NCI-H69 (cell line): ENCODE measurements at regions not wholly inside any gene's neighbourhood (a gene's known extent, or its start where the extent isn't known, plus 50 kb on each side); places are given as distances from the start of the nearest gene placed in this dataset.

ENCODE experiments used
- DNase-seq: peaks from one replicate; lab custom pipeline; 2025; lab: John Stamatoyannopoulos, UW

DNA sequence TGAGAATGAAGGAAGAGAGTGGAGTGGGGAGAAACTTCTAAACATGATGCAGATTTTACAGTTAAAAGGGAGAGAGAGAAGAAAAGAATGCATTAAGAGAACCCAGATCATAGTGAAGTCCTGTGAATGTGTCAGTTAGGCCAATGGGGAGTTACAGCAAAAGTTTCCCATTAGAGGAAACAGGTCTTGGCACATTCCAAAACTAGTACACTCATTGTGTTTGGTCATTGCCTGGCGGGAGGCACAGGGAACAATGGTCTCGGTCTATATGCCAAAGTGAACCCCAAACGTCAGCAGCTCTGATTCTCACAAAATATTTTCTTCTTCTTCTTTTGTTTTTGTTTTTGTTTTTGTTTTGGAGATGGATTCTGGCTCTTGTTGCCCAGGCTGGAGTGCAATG, 284.5 kb upstream of the CTSO start:
- DNase-seq = no peak

DNA sequence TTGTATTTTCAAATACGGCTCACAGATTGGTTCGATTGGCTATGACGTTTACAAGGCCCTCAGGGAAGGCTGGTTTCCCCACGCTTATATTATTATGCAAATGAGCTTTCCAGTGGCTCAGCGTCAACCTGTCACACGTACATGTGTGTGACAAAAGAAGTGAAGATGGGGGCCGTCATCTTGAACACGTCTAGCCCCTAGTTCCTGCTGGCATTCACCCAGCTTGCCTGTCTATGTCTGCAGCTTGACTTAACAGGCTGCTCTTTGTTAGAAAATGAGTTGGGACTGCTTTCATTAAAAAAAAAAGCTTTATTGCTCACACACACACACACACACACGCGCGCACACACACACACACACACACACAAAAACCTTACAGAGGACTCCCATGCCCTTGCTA, 283.6 kb upstream of the CTSO start:
- DNase-seq = no peak

DNA sequence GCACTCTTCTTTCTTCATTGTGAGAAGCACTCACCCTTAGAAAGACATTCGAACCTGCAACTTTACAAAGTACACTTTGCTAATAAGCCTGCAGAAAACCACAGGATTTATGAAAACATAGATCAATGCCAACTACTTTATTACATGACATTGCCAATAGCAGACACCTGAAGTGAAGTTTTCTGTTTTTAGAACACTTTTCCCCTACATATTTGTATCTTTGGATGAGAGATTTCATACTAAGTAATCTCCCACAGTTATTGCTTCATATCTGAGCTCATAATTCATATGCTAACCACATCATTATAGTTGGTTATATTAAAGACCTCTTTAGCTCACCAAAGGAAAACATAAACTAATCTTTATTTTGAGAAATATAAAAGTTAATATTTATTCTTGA, 276.5 kb upstream of the CTSO start:
- DNase-seq = no peak

DNA sequence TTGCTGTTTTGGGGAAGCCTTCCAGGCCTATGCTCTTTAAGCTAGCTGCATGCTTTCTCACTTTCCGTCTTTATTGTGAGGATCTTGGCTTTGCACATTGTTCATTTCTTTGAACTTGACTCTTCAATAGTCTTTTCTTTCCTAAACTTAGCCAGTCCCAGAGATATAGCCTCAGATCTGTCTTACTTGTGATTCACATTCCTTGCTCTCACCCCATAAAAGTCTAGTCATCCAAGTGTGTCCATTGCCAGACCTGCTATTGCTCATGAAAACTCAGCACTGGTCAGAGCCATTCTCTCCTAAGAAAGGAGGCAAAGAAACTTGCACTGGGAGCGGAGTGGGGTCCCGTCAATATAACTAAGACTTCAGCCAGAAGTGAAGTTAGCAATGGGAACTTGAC, 275.0 kb upstream of the CTSO start:
- no peak for DNase-seq

DNA sequence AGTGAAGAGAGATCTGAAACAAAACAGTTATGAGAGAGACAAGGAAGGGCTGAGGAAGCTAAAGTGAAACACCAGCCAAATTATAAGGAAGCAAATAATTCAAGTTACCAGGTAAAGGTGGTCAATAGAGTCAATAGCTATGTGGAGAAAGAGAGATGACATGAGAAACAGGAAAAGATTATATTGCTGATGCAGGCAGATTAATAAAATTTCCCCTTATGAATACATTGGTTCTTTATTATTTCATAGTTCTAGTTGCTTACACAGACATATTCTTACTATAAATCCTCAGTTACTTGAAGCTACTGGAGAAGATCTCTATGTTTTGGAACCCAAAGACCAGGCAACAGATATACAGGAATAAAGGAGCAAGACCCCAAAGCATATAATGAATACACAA, 273.7 kb upstream of the CTSO start:
- no peak for DNase-seq

DNA sequence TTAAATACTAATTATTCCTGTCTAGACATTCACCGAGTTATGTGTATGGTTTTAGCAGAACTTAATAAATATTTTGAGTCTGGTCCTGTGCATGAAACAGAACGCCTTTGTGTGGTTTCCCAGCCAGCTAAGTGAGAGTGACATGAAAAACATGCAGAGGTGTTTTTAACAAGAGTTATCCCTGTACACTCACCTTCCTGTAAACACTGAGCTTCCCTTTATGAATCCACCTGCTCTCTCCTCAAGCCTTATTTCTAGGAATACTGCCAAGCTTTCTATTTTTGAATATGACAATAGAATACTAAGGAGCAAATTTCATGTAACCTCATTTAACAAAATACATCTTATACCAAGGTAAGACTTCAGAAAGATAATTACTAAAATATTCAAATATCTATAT, 270.3 kb upstream of the CTSO start:
- no peak for DNase-seq

DNA sequence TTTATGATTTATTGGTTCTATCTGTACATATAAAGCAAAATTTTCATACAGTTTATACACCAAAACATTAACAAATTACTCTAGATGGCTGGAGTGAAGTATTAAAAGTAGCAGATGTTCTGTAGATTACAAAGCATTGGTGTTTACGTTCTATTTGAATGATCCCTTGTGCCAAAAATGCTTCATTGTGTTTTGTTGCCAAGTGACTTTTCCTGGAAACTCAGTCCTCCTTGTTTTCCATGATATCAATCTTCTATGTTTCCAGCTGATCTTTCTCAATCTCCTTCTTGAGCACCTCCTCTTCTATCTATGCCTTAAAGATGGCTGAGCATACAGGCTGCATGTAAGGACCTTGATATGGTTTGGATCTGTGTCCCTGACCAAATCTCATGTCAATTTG, 263.6 kb upstream of the CTSO start:
- DNase-seq = no peak

DNA sequence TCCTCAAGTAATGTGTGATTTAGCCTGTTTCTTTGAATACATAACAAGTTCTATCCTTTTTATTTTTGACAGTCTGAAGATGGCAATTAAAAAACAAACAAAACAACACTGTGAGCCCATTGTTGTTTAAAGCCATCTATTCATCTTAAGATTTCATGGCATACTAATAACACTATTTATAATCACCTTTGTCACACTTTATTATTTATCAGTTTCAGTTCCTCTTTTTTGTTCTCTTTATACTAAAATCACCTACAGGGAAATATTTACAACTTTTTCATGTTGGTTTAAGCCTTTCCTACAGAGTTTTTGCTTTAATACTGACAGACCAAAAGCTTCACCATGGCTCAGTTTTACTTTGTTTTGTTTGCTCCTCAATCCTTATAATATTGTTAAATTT, 247.4 kb upstream of the CTSO start:
- no peak for DNase-seq

DNA sequence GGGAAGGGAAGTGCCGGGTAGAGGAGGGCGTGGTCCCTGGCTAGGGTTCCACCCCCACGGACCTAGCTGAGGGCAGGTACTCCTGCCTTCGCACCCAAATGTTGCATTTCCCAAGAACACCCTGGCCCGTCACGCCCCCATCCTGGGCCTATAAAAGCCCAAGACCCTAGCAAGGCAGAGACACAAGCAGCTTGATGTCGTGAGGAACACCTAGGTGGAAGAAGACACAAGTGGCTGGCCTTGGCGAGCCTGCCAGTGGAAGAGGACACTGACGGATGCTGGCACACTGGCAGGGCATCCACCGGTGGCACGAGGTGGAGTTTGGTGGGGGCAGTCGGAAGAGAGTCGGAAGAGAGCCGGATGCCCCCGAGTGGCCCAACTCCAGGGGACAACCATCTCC, 244.8 kb upstream of the CTSO start:
- no peak for DNase-seq

DNA sequence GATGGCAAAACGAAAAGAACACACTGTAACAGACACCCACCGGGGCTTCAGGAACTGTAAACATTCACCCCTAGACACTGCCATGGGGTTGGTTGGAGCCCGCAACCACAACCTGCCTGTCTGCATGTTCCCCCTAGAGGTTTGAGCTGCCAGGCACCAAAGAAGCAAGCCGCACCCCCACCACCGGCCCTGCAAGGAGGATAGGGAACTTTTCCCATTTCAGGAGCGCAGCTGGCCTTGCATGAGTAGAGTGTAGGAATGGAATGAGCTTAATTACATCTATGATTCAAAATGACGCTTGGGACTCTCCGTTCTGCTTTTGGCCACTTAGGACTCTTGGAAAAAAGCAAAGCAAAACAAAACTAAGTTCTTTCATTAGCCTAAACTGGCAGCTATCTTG, 243.6 kb upstream of the CTSO start:
- no peak for DNase-seq

DNA sequence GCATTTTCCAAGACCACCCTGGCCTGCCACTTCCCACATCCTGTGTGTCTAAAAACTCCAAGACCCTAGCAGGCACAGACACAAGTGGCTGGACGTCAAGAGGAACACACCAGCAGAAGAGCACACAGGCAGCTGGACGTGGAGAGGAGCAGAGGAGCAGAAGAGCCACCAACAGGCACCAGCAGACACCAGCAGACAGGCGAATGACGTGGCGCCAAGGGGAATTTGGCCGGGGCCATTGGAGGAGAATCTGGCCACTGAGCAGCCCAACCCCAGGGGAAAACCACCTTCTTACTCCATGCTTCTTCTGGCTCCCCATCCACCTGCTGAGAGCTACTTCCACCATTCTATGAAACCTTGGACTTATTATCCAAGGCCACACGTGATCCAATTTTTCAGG, 243.1 kb upstream of the CTSO start:
- DNase-seq = no peak

DNA sequence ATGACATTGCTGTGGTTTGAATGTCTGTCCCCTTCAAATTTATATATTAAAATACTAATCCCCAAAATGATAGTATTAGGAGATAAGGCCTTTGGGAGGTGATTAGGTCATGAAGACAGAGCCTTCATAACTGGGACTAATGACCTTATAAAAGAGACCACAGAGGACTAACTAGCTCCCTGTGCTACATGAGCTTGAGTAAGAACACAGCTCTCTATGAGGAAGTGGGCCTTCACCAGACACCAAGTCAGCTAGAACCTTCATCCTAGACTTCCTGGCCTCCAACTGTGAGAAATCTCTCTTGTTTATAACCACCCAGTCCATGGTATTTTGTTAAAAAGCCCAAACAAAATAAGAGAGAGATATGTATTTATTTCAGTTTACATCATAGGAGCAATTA, 242.2 kb upstream of the CTSO start:
- DNase-seq = no peak

DNA sequence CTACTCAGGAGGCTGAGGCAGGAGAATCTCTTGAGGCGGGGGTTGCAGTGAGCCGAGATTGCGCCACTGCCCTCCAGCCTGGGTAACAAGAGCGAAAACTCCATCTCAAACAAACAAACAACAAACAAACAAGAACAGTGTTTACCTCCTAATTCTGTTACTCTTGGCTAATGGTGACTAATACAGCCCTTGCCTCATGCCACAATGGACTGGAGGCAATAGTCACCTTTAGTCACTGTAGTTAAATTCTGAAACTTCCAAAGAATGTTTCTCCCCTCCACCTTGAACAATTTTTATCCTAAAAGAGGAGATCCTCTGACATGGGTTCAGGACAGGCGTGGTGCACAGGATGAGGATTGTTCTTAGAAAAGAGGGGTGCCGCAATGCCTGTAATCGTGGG, 241.2 kb upstream of the CTSO start:
- DNase-seq = no peak

DNA sequence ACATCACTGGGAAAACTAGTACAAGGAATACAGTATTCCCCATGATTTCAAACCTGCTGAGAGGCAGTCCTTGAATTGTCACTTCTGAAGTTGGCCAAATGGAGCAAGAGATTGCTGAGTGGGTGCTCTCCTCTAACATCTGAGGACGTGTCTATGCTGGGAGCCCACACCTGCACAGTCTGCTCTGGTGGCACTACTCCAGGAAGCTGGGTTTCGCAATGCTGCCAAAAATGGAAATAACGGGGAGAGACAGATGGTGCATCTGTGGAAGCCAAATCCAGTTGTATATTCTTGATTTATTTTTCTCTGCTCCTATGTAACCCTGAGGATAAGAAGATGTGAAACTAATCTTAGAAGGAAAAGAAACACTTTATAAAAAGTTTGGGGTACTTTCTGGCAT, 240.1 kb upstream of the CTSO start:
- DNase-seq = no peak

DNA sequence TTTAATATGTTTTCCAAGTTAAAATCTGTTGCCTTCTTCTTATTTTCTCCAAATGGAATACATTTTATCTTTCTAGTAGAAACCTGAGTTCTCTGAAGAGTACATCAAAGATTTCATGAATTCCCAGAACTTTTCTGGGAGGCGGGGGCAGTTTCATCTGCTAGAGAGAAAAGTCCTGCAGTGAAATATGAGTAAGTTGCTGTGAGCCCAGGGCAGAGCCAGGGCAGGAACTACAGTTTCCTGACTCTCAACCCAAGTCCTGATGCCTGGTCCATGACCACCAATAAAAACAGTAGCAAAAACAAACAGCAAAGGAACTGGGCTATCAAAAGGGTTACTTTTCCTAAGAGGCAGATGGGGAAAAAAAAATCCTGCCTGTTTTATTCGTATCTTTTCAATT, 239.4 kb upstream of the CTSO start:
- no peak for DNase-seq

DNA sequence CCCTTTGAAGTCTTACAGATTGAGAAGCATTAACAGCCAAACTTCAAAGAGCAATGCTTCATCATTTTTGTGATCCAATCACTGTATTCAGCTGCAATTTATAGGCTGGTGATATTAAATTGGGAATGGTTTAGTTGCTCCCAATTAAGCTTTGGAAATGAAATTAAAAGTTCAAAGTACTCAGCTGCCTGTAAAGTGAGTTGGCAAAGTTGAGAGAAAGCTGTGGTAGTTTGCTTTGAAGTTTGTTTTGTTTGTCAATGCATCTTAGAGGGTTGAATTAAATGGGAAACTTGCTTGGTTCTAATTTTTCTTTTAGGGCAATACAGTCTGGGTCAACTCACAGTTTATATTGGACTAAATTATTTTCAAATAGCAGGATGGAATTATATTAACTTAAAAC, 238.4 kb upstream of the CTSO start:
- DNase-seq = no peak

DNA sequence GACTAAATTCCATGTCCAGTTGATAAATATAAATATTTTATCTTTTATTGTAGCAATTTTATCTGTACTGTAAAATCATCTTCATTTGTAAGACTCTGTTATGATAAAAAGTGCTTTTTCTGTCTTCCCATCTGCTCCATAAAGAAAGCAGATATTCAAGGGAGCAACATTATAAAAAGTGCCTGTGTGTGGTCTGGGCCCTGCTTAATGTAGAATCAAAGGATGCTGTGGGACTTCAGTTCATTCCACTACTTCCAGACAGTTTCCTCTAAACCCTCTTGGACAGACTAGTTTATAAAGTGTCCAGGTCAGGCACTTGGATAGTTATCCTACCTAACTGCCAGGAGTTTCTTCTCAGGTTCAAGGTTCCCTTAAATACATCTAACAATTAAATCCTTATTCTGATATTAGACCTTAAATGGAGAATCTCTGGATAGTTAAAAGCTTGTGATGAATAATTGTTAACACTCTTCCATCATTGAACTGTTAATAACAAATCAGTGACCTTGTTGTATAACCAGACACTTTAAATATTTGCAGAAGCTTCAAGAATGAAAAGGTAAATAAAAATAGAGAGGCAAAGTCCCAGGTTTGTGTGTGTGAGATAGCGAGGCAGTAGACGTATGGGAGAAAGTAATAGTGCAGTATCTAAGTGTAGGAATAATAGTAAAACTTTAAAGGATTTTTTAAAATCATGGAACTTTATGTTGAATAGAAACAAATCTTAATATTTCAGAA, 237.5 kb upstream of the CTSO start:
- no peak for DNase-seq

DNA sequence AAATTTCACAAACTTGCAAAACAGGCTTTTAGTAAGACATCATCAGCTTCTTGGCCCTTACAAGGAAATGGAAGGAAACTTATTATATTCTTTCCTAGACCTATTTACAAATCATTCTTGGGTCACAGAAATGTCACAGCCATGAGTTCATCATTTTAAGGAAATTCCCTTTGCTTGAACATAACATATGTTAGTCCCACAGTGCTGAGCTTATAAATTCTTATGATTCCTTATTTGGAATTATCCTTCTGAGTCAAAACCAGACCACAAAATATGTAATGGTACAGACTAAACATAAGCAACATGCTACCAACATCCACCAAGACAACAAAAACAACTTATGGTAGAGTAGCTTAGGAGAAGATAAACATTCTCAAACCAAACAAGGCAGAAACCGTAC, 236.9 kb upstream of the CTSO start:
- DNase-seq = no peak

DNA sequence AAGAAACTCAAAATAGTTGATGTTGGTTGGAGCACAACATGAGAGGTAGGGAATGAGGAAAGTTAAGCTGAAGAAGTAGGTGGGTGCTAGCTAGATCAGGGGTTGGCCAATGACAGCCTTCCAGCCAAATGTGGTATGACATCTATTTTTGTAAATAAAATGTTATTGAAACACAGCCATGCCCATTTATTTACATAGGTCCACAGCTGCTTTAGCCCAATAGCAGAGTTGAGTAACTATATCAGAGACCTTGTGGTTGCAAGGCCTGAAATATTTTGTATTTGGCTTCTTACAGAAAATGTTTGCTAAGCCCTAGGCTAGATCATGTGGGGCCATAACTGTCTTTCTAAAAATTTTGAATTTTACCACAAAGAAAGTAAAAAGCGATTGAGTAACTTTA, 234.9 kb upstream of the CTSO start:
- DNase-seq = no peak

DNA sequence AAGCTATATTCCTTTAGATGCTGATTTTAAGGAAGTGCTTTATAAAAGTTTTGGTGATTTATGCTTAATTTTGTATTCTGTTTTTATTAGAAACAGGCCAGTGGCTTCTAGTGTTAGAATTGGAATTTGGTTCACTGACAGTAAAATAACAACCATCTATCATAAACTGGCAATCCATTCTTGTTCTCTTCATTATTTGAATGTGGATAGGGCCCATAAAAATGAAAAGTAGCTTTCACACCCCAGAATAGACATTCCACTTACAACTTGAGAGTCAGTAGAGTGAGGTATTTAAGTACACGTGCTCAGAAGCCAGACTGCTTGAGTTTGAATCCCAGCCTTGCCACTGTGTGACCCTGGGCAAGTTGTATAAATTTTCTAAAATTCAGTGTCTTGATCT, 232.4 kb upstream of the CTSO start:
- DNase-seq = no peak

DNA sequence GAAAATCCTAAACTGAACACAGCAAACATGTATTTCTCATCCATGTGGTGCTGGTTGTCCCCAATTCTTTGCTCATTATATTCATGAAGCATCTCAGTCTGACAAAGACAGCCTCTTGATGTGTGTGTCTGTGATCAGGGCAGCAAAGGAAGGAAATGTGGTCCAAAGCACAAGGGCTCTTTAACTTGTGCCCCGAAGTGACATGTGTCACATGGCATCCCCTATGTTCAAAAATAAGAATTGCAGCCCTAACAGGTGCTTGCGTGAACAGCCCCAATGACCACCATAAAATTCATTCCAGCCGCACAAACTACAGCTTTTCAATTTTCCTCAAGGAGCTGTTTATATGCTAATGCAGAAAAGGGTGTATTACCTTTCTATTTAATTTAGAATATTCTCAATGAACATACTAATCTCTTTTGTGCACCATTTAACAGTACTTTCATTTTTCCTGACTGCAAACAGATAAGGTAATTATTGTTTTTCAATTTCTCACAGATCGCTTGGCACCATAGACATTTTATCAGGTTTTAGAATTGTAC, 231.9 kb upstream of the CTSO start:
- DNase-seq = no peak

DNA sequence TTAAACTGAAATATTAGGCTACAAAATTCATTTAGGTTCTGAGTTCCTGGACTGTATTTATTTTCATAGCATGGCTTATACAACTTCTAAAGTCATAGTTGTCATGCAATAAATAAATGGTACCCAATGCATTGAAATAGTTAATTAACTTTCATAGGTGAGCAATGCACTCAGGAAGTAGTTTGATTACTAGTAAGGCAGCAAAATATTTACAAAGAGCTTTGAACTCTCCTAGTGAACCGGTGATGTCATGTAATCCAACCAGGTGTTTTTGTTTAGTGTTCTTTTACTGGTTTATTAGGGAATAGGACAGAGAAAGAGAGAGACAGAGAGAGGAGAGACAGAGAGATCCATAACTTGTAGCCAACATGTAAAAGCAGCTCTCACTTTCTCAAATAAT, 228.6 kb upstream of the CTSO start:
- no peak for DNase-seq

DNA sequence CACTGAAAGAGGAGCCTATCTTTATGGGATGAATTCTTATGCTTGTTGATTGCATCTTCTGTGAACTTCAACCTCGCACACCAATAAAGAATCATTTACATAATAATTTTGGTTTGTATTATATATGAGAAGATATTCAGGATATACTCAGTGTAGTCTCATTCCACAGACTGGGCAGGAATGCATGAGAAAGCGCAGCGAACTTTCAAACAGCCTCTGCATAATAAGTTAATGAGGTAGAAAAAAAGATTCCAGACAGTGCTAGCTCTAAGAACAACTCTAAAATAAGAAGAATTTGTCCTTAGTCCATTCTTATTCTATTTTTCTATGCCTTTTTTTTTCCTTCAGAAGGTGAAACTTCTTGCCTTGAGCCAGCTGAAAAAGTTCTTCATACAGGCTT, 224.3 kb upstream of the CTSO start:
- no peak for DNase-seq

DNA sequence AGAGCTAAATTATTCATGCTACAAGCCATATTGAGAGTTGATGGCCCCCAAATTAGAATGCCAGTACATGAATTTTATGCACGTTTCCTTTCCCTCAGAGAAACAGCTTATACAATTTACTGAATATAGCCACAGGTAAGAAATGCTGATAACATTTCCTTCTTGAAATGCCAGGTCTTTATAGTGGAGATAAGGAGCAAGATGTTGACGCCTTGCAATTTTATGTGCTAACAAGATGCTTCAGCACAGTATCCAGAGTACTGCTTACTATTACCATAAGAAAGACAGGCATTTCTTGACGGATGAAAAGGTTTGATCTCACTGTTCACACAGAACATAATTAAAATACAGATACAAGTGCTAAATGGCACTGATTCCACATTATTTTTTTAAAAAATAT, 223.2 kb upstream of the CTSO start:
- no peak for DNase-seq

DNA sequence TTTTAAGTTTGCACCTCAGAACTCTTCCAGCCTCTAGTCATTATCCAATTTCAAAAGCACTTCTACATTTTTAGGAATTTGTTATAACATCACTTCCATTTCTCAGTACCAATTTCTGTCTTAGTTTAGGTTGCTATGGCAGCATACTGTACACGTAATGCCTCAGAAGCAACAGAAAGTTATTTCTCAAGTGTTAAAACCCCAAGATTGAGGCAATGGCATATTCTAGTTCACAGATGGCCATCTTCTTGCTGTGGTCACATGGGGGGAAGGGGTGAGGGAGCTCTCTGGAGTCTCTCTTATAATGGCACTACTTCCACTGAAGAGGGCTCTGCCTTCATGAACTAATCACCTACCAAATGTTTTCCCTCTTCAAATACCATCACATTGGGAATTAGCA, 220.3 kb upstream of the CTSO start:
- DNase-seq = no peak
